Fibroblast of the conjunctiva (primary cell): ENCODE measurements at regions not wholly inside any gene's neighbourhood (a gene's known extent, or its start where the extent isn't known, plus 50 kb on each side); places are given as distances from the start of the nearest gene placed in this dataset.
A peak's percentile ranks its signal among the peaks of the same experiment; 100 is the strongest.
"Not testable (repeated sequence)": the region's sequence is repeated elsewhere in the genome, so short reads cannot be mapped to it uniquely, and the experiment has no call there.

ENCODE experiments used
- DNase-seq: peaks from one replicate; pipeline ENCODE4 v3.0.0-alpha.2; 2010; ENCODE audit warnings: low read depth

DNA sequence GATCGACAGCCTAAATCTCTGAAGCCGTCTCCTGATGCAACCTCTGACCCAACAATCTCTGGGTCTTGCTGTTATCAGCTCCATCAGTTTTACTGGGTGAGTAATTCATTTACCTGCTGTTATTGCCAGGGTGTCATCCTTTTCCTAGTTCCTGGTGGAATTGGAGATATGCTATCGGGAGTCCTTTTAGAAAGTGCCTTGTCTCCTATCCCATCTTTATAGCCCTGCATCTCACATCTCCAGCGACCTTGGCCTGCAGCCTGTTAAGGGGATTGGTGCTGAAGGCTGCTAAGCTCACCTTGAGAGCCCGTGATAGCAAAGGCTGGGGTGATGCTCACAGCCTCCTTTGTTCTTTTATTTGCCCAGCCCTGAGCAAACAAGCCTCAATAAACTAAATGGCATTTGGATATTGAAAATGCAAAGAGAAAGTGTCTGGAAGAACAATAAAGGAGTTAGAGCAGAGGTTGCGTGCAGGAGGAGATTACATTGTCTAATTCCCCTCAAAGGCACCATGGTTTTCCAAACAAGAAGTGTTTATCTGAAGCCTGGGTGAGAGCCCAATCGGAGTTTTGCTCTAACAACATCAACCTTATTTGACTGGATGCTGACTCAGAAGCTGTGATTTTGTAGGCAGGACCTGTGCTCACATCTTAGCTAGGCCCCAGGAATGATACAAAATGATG lies 101.8 kb downstream of the RPLP1 start:
- DNase-seq = no peak

DNA sequence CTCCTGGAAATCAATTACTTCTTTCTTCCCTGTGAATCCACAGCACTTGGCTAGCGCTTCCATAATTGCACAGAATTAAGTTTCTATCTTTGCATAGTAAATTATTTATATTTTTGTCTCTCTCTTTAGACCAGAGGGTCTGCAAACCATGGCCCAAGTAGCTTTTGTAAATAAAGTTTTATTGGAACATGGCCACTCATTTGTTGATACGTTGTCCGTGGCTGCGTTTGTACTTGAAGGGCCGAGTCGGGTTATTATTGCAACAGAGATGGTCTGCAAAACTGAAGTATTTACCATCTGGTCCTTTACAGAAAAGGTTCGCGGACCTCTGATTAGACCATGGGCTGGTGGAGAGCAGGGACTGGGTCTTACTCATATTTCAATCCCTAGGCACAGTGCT lies 102.5 kb downstream of the RPLP1 start:
- DNase-seq = no peak

DNA sequence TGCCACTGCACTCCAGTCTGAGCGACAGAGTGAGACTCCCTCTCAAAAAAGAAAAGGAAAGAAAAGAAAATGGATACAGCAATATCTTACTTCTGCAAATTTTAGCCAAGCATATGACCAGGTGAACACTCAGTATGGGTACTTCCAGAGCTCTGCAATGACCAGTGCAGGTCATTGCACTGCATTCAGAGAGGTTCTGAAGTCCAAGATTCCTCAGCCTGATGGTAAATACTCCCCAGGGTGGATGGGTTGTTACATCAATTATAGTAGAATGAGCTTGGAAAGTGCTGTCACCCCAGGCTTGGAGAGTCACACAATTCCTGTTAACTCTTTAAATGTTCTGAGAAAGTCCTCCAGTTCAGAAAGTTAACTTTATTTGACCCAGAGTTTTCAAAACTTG lies 103.7 kb downstream of the RPLP1 start:
- DNase-seq = no peak

DNA sequence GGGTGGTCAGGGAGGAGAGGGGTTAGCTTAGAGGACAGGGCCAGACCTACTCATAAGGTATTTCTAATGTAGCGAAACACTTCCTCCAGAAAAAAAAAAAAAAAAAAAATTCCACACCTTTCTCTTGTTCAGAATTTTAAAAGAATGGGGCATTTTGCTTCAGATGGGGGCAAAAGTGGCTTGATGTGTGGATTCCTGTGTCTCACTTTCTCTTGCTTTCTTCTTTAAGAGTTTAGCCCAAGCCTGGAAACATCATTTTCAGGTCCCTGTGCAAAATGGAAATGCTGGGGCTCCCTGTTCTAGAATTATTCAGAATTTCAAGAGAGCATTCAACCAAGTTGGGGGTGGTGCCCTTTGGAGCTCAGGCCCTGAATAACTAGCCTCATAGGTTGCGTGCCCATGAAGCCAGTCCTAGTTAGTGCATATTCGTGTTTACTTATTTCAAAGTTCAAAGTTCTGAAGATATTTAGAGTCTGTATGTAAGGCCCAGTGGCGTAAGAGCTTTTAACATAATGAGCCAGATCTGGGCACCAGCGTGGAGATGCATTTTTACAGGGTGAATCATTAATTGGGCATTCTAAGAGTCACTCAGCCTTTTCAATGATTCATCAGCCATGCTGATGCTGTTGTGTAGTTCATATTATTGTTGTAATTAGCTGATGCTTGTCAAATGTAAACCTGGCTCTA lies 104.5 kb downstream of the RPLP1 start:
- peak; percentile 69 for DNase-seq

DNA sequence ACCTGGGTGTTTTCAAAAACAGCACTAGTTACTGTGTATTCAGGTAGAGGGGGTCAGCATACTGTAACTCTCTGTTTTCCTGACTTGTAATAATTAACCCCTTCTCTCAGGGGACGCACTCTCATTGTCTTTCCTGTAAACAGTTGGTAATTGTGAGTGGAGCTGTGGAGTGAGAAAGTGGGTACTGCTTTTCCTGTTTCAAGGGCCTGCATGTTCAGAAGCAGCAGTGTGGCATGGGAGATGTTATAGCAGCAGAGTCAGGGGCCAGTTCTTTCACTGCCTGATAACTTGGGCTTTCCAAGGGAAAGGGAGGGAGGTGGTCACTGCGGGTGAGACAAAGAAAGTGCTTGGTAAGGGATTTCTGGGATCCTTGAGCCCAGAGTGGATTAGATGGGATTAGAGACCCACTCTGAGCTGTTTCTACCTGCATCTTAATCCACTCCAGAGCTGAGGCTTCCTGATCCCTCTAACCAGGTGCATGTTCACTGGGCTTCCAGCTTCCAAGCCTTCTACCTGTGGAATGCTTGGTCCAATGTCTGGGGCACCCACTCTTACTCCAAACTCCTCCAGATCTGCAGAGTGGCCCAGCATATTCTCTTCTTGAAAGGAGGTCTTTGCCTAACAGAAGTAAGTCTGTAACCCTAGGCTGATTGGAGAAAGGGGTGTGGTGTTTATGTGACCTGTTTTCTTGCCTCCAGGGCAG lies 105.2 kb downstream of the RPLP1 start:
- no peak for DNase-seq

DNA sequence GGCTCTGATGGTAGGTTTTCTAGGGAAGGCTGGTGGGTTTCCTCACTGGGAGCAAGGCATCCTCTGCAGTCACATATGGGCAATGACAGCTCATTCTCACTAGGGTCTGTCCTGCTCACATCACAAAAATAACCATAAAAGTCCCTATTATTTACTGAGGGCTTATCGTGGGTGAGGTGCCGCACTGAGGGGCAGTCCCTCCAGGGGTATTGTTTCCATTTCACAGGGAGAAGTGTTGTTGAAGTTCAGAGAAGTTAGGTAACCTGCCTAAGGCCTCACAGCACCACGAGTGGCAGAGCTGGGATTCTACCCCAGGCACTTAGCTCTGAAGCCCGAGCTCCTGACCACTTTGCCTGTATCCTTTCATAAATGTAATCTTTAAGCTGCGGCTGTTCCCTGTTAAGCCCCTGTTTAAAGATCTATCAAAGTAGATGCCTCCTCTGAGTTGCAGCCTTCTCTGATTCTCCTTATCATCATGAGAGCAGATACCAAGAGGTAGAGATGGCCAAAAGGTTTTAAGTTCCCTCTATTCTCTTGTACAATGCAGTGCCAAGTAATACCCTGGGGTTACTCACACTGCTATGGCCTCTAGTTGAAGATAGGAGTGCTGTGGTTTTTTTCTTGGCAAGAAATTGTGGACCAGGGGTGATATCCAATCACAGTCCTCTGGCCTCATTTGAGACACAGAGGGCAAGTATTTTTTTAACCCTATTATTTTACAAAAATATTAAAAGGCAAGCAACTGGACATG lies 107.0 kb downstream of the RPLP1 start:
- DNase-seq = no peak

DNA sequence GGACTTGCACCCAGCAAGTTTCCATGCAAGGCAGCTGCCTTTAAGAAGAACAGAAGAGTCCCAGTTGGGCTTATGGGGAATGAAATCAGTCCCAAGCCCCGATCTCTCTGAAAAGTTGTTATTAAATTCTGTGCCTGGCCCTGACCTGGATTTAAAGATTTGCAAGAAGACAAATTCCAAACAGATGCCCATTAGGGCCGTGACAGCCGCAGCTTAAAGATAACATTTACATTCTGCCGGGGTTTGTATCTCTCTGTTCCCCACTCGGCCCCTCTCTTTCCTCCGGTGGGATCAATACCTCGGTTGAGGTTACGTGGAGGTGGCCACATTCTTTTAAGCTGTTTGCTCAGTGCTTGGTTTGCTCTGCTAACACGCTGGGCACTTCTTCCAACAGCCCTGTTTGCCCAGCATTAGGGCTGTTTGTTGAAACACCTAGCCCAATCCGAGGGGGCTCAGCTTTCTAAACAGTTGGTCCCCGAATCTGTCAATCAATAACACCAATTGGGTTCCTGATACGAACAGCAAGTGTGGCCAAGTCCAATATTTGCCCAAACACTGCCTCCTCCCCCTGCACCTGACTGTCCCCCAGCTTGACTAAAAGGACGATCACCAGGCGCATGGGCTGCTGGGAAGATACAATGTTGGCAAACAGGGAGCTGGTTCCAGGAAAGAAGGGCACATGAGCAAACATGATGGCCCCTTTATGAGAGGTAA lies 108.6 kb downstream of the RPLP1 start:
- DNase-seq = no peak

DNA sequence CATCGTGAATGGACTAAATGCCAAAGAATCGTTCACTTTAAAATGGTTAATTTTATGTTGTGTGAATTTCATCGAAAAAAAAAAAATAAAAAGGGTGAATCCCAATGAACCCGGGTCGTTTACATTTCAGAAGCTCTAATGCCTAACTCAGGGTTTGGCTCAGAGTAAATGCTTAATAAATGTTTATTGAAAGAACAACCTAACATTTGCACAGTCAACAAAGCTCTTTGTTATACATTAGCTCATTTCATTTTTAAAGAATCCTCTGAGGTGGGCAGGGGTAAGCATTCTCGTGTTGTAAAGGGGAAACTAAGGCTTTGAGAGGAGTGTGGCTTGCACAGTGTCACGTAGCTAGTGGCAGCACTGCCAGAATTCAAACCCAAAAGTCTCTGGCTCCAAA lies 109.5 kb downstream of the RPLP1 start:
- no peak for DNase-seq

DNA sequence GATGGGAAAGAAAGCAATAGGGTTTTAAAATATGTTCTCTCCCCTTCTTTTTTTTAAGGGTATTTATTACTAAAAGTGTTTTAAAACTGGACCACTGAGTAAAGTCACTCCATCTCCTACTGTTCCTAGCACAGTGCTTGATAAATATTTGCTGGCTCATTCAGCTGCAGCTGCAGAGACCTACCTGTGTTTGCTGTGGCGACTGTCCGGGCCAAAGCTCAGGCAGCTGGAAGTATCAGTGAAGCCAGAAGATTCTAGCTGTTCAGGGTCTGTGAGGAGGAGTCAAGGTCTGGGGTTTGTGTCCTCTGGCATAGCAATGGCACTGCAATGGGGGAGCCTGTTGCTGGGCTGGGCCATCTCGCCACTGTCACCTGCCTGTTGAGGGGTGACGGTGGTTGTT lies 109.9 kb downstream of the RPLP1 start:
- DNase-seq = no peak

DNA sequence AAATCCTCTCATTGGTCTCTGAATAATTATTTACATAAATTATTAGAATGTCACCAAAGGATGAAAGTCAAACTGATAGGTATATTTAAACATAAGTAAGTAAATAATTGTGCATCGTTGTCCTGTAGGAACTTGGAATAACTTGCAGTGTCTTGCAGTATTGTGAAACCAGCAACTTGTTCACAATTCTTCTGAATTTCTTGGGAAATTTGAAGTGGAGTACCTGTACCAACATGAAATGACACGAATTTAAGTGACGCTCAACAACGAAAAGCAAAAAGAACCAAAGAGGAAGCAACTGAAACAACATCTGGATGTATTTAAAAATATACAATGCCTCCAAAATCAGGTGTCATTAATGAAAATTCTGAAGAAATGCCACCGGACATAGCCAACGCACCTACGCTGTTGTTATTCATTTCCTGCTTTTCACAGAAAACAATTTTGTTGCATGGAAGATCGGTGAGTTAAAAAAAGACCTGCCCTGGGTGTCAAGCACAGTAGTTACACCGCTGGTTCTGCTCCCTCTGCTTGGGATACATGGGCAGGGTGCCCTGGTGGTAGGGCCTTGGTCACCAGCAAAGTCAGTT lies 112.5 kb downstream of the RPLP1 start:
- DNase-seq = no peak

DNA sequence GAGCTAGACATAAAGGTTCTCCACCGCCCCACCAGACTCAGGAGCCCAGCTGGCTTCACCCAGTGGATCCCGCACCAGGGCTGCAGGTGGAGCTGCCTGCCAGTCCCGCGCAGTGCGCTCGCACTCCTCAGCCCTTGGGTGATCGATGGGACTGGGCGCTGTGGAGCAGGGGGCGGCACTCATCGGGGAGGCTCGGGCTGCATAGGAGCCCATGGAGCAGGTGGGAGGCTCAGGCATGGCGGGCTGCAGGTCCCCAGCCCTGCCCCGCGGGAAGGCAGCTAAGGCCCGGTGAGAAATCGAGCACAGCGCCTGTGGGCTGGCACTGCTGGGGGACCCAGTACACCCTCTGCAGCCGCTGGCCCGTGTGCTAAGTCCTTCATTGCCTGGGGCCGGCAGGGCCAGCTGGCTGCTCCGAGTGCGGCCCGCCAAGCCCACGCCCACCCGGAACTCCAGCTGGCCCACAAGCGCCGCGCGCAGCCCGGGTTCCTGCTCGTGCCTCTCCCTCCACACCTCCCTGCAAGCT lies 114.7 kb downstream of the RPLP1 start:
- not testable (repeated sequence) for DNase-seq

DNA sequence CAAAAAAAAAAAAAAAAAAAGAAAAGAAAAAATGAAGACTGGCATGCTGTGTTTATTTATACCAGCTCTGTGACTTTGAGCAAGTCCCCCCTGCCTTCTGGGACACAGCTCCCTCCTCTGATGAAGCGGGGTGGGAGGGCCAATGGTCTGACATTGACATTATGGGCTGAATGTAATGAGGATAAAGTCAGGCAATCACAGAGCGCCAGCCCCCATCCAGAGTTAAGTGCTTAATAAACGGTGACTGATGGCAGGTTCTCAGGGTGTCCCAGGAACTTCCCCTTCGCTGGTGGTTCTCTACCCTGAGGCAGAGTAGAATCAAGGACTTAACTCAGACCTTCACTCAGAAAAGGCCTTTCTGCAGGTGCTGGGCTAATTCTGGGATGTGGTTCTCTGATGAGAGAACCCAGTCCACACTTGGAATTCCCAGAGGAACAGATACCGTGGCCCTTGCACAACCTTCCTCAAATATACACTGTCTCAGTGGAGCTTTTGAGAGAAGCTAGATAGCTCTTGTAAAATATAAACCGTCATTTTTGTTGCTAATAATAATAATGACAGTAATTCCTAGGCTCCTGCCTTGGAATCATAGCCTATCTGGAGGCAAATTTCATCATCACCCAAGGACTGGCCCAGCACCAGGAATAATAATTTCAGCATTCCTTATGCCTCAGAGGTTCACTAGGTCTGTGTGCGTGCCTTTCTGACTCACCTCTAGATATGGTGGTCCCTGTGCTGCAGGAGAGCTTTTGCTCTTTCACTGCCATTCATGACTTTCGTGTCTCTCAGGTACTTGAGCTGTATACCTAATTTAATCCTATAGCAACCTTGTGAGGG lies 115.8 kb downstream of the RPLP1 start:
- peak; percentile 13 for DNase-seq

DNA sequence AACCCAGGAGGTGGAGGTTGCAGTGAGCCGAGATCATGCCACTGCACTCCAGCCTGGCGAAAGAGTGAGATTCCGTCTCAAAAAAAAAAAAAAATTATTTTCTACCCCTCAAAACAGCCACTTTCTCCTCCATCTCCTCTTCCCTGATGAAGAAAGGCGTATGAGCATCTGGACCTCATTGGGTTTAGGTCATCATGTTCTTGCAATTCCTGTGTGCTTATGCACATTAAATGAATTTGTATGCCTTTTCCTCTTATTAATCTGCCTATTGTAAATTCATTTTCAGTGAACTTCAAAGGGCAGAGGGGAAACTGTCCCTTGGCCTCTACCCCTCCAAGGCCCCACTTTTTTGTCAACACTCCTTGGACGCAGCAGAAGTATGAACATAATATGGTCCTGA lies 117.8 kb downstream of the RPLP1 start:
- no peak for DNase-seq

DNA sequence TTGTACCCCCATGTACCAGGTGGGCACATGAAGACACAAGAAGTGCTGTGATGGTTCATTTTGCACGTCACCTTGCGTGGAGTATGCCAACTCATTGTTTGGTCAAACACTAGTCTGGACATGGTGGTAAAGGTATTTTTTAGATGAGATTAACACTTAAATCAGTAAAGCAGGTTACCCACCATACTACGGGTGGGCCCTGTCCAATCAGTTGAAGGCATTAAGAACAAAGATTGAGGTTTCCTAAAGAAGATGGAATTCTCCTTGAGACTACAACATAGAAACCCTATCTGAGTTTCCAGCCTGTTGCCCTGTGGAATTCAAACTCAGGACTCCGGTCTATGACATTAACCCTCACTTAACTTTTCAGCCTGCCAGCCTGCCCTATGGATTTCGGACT lies 118.4 kb downstream of the RPLP1 start:
- no peak for DNase-seq

DNA sequence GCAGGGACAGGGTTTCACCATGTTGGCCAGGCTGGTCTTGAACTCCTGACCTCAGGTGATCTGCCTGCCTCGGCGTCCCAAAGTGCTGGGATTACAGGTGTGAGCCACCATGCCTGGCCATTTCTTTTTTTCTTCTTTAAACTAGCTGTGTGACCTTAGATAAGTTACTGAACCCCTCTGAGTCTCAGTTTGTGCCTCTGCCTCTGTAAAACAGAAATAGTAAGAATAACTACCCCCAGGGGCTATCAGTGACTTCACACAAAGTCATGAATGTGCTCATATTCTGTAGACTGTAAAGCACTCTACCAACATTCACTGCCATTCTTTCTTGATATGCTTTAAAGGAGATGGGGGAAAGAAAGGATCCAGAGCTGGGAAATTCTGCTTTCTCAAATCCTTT lies 120.7 kb downstream of the RPLP1 start:
- not testable (repeated sequence) for DNase-seq

DNA sequence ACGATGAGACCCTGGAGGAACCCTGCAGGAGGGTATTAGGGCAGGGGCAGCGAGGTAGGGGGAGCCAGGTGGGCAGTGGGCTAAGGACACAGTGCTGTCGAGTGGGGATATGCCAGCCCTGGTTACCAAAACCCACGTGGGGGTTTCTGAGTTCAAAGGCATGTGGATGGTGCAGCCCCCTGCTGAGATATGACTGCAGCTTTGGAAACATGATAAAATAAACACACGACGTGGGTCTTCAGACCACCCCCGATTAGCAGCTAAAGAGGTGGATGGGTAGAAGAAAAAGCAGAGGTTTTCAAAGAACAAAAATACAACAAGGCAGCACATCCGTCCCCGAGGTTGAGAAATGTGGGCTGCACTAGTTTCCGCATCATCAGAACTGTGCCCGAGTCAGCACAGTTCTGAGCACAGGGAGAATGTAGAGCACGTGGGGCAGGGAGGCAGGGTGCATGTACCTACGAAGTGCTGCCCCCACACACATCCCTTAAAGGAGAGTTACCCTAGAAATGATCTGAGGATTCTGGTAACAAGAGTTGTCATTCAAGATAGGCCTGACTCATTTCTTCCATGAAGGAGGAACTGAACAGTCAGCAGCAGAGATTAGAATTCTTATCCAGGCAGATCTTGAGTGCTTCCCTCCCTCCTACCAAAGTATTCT lies 121.3 kb downstream of the RPLP1 start:
- DNase-seq = no peak

DNA sequence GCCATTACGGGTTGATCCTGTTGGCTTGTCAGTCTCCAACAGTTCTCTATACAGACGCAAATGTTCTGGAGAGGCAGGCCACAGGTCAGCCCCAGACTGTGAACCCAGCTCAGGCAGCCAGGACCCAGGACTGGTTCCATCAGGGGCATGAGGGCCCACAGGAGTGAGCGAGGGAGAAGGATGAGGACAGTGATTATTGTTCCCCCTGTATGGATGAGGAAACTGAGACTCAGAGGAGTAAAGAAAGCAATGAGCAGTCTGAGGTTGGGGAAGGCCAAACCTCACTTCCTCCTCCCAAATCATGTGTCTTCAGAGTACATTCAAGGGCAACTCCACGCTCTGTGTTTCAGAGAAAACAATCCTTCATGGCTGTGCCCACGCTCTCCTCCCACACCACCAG lies 121.9 kb downstream of the RPLP1 start:
- no peak for DNase-seq

DNA sequence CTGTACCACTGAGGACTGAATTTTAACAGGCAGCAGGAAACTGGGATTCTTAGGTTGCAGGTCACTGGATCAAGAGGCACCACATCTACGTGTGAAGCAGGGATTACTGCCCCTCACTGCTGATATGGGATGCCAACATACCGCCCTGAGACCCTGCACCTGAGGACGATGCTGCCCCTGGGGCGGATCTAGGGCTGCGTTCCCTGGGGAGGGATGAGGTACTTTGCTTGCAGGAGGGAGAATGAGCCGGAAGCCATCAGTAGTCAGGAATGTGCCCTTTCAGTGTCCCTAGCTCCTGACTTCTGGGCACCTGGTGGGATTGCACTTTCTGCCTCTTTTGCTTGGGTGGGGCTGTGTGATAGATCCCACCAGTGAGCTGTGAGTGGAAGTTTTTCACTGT lies 122.8 kb downstream of the RPLP1 start:
- no peak for DNase-seq

DNA sequence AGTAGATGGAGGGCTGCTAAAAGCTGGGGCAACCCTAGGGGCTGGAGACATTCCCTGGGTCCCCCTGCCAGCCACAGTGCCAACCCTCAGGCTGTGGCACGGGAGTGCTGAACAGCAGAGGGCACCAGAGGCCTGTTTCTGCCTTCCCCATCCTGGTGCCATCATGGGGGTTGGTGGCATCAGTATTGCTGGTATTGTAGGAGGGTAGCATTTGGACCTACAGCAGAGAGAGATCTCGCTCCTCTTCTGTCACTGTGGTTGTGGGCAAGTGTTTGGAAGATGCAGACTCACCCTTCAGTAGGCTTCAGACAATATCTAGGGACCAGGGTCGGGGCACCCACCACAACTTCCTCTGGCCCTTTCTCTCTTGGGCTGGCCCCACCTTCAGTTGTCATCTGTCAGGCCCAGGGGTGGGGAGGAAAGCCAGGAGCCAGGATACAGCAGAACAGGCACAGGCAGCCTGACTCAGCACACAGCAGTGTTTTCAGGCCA lies 123.5 kb downstream of the RPLP1 start:
- no peak for DNase-seq

DNA sequence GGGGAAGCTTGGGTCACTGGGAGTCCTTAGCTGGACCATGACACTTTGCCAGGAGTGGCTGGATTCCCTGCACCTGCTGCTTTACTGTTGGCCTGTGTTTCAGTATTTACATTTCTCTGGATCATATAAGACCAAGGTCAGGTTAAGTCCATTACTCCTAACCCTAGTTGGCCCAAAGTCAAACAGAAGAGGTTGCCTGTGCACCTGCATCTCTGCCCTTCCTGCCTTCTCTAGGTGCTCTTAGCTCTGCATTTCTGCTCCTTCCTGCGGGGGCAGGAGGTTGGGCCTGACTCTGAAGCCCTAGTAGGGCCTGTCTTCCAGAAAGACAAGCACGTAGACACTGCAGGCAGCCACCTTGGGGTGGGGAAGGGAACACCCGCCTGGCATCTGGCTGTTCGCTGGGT lies 124.3 kb downstream of the RPLP1 start:
- no peak for DNase-seq
